ENCODE measurements at regions not wholly inside any gene's neighbourhood (a gene's known extent, or its start where the extent isn't known, plus 50 kb on each side); places are given as distances from the start of the nearest gene placed in this dataset.

GRCh38 chr15:91472316-91472756, 372.3 kb downstream of the SV2B start:
- H3K27ac Mint-ChIP-seq (ENCODE audit: unreplicated experiment) = peak overlapping the region; percentile 4
- H3K9me3 Mint-ChIP-seq (ENCODE audit: low read depth, unreplicated experiment) = peaks cover 5% of the 10 kb centered on the region
- intact Hi-C loops (cut with micrococcal nuclease; ENCODE audit: unreplicated experiment) = loop anchor here (10.0 kb wide), 1 partner anchor 472 kb away; no protein-coding TSS in a partner anchor
- TF ChIP-seq CTCF (IDR thresholded peaks at IDR 0.05; ENCODE audit: unreplicated experiment) = no peak
- CTCF ChIA-PET = no interaction called here
- no peaks in the 10 kb centered on the region for H3K27me3 Mint-ChIP-seq (ENCODE audit: unreplicated experiment)
- no TSS peak for BruUV-seq (replicated peaks)
- no peaks in the 10 kb centered on the region for H3K36me3 Mint-ChIP-seq (ENCODE audit: insufficient read depth, unreplicated experiment)
- H3K4me3 Mint-ChIP-seq (ENCODE audit: low read depth, unreplicated experiment) = no peak overlapping the region
- no peak for DNase-seq
- H3K4me1 Mint-ChIP-seq (ENCODE audit: low read depth, unreplicated experiment) = peaks cover 21% of the 10 kb centered on the region

- no peak overlapping the region for H3K4me3 Mint-ChIP-seq (ENCODE audit: low read depth, unreplicated experiment)
- no peaks in the 10 kb centered on the region for H3K36me3 Mint-ChIP-seq (ENCODE audit: insufficient read depth, unreplicated experiment)
- H3K4me1 Mint-ChIP-seq (ENCODE audit: low read depth, unreplicated experiment) = peaks cover 21% of the 10 kb centered on the region
- H3K27ac Mint-ChIP-seq (ENCODE audit: unreplicated experiment) = no peak overlapping the region
- CTCF ChIA-PET = no interaction called here
- no peak for DNase-seq
- no peaks in the 10 kb centered on the region for H3K27me3 Mint-ChIP-seq (ENCODE audit: unreplicated experiment)
- intact Hi-C loops (cut with micrococcal nuclease; ENCODE audit: unreplicated experiment) = loop anchor here (10.0 kb wide), 1 partner anchor 471 kb away; no protein-coding TSS in a partner anchor
- H3K9me3 Mint-ChIP-seq (ENCODE audit: low read depth, unreplicated experiment) = peaks cover 5% of the 10 kb centered on the region
- TF ChIP-seq CTCF (IDR thresholded peaks at IDR 0.05; ENCODE audit: unreplicated experiment) = no peak
- no TSS peak for BruUV-seq (replicated peaks)
These were observed 374.0 kb downstream of the SV2B start for GRCh38 chr15:91473894-91474545.

GRCh38 chr15:91476861-91477260, 376.6 kb upstream of the SLCO3A1 start:
- H3K27me3 Mint-ChIP-seq (ENCODE audit: unreplicated experiment) = no peaks in the 10 kb centered on the region
- intact Hi-C loops (cut with micrococcal nuclease; ENCODE audit: unreplicated experiment) = loop anchor here (10.0 kb wide), 1 partner anchor 468 kb away; no protein-coding TSS in a partner anchor
- no peak for DNase-seq
- no TSS peak for BruUV-seq (replicated peaks)
- no peak overlapping the region for H3K27ac Mint-ChIP-seq (ENCODE audit: unreplicated experiment)
- peaks cover 15% of the 10 kb centered on the region for H3K4me1 Mint-ChIP-seq (ENCODE audit: low read depth, unreplicated experiment)
- peaks cover 2% of the 10 kb centered on the region for H3K9me3 Mint-ChIP-seq (ENCODE audit: low read depth, unreplicated experiment)
- TF ChIP-seq CTCF (IDR thresholded peaks at IDR 0.05; ENCODE audit: unreplicated experiment) = no peak
- H3K4me3 Mint-ChIP-seq (ENCODE audit: low read depth, unreplicated experiment) = no peak overlapping the region
- CTCF ChIA-PET = no interaction called here
- H3K36me3 Mint-ChIP-seq (ENCODE audit: insufficient read depth, unreplicated experiment) = no peaks in the 10 kb centered on the region

- DNase-seq = no peak
- Mint-ChIP-seq H3K27me3 (ENCODE audit: unreplicated experiment) (no peaks in the 10 kb centered on the region), H3K9me3 (ENCODE audit: low read depth, unreplicated experiment) (peaks cover 2% of the 10 kb centered on the region), H3K4me1 (ENCODE audit: low read depth, unreplicated experiment) (no peaks in the 10 kb centered on the region), H3K4me3 (ENCODE audit: low read depth, unreplicated experiment) (no peak overlapping the region), H3K27ac (ENCODE audit: unreplicated experiment) (no peak overlapping the region), H3K36me3 (ENCODE audit: insufficient read depth, unreplicated experiment) (no peaks in the 10 kb centered on the region)
- no peak for TF ChIP-seq CTCF (IDR thresholded peaks at IDR 0.05; ENCODE audit: unreplicated experiment)
- intact Hi-C loops (cut with micrococcal nuclease; ENCODE audit: unreplicated experiment) = loop anchor here (10.0 kb wide), 1 partner anchor 466 kb away; no protein-coding TSS in a partner anchor
- CTCF ChIA-PET = interaction anchor here (0.8 kb wide), 1 partner anchor 37 kb away, joined by 3 read pairs; no protein-coding TSS in a partner anchor
- no TSS peak for BruUV-seq (replicated peaks)
These were observed 374.8 kb upstream of the SLCO3A1 start for GRCh38 chr15:91478717-91479191.

Measured in Calu3 (cell line).